ENCODE measurements at regions not wholly inside any gene's neighbourhood (a gene's known extent, or its start where the extent isn't known, plus 50 kb on each side); places are given as distances from the start of the nearest gene placed in this dataset.

GRCh38 chr12:60255044-60255443 lies 659.2 kb downstream of the SLC16A7 start:
- no peak for TF ChIP-seq EZH2phosphoT487 (IDR thresholded peaks at IDR 0.05; ENCODE audit: insufficient read depth, low read depth)
- no peak for TF ChIP-seq EZH2 (IDR thresholded peaks at IDR 0.05; ENCODE audit: insufficient read depth, poor library complexity, severe bottlenecking)
